IMR-90 (cell line): ENCODE measurements at regions not wholly inside any gene's neighbourhood (a gene's known extent, or its start where the extent isn't known, plus 50 kb on each side); places are given as distances from the start of the nearest gene placed in this dataset.

ENCODE experiments used
- ATAC-seq: fragments of 200-7000 bp; cut with Tn5 transposase; 2 replicates; pipeline ENCODE4 v1.9.1; 2020; ENCODE audit warnings: low read depth, mild to moderate bottlenecking, moderate library complexity
- BruUV-seq: library from RNA; stranded (reverse); fragments of 400-500 nt; replicated peaks from 2 replicates; lab custom pipeline; 2021; lab: Mats Ljungman, UMichigan
- CTCF ChIA-PET: fragments of 300-600 bp; formaldehyde crosslinking; extraction: SDS; loops from one replicate; lab custom pipeline; 2021; ENCODE audit warnings: antibody characterized with exemption; lab: Yijun Ruan, JAX
- POLR2A ChIA-PET: fragments of 300-600 bp; sonication (Branson Sonifier 250); formaldehyde crosslinking; loops from one replicate; lab custom pipeline; 2022; ENCODE audit warnings: antibody characterized with exemption; ENCODE audit not compliant: unreplicated experiment; lab: Charles Lee
- DNase-seq: peaks from one replicate; pipeline ENCODE4 v3.0.0; 2013
- H2AFZ ChIP-seq: replicated peaks from 2 replicates; pipeline ENCODE3; 2013; ENCODE audit warnings: low read length, mild to moderate bottlenecking; ENCODE audit not compliant: poor library complexity
- H2AK5ac ChIP-seq: 2 replicates; pipeline ENCODE4 v1.6.1; 2013; ENCODE audit warnings: low read depth, low read length, inconsistent platforms
- H2AK9ac ChIP-seq: replicated peaks from 2 replicates; pipeline ENCODE3; 2013; ENCODE audit warnings: mild to moderate bottlenecking, low read depth, low read length, moderate library complexity; ENCODE audit not compliant: poor library complexity
- H2BK120ac ChIP-seq: 2 replicates; pipeline ENCODE4 v1.6.1; 2013; ENCODE audit warnings: low read depth, low read length, inconsistent platforms
- H2BK15ac ChIP-seq: 3 replicates; pipeline ENCODE4 v1.6.1; 2013; ENCODE audit warnings: low read depth, low read length, inconsistent platforms
- H2BK20ac ChIP-seq: 2 replicates; pipeline ENCODE4 v1.6.1; 2013; ENCODE audit warnings: low read depth, mild to moderate bottlenecking, inconsistent platforms, low read length, moderate library complexity
- H2BK5ac ChIP-seq: 2 replicates; pipeline ENCODE4 v1.6.1; 2013; ENCODE audit warnings: mild to moderate bottlenecking, low read depth, low read length, inconsistent platforms; ENCODE audit not compliant: poor library complexity, severe bottlenecking
- H3K14ac ChIP-seq: replicated peaks from 2 replicates; pipeline ENCODE4 v1.6.1; 2013; ENCODE audit warnings: low read depth, low read length, inconsistent platforms
- H3K18ac ChIP-seq: 2 replicates; pipeline ENCODE4 v1.6.1; 2013; ENCODE audit warnings: low read depth, low read length, control low read depth
- H3K23ac ChIP-seq: 2 replicates; pipeline ENCODE4 v1.6.1; 2013; ENCODE audit warnings: low read depth, low read length, inconsistent platforms
- H3K27ac ChIP-seq: 2 replicates; pipeline ENCODE4 v1.5.1; 2013; ENCODE audit warnings: mild to moderate bottlenecking, control low read depth, low read length; ENCODE audit not compliant: insufficient read depth
- H3K27me3 ChIP-seq: 2 replicates; pipeline ENCODE4 v1.6.1; 2013; ENCODE audit warnings: low read length; ENCODE audit not compliant: control insufficient read depth, insufficient read depth
- H3K36me3 ChIP-seq: 2 replicates; pipeline ENCODE4 v1.6.1; 2013; ENCODE audit warnings: low read length, mixed read lengths; ENCODE audit not compliant: control insufficient read depth, insufficient read depth
- H3K4ac ChIP-seq: 2 replicates; pipeline ENCODE4 v1.6.1; 2013; ENCODE audit warnings: low read depth, low read length, inconsistent platforms
- H3K4me1 ChIP-seq: 2 replicates; pipeline ENCODE4 v1.6.1; 2013; ENCODE audit warnings: low read length, mixed read lengths; ENCODE audit not compliant: control insufficient read depth, insufficient read depth
- H3K4me2 ChIP-seq: 2 replicates; pipeline ENCODE4 v1.6.1; 2013; ENCODE audit warnings: low read depth, mild to moderate bottlenecking, control low read depth, low read length, moderate library complexity
- H3K4me3 ChIP-seq: 2 replicates; pipeline ENCODE4 v1.5.1; 2013; ENCODE audit warnings: low read depth, mild to moderate bottlenecking, control low read depth, low read length, moderate library complexity; ENCODE audit not compliant: insufficient read depth
- H3K56ac ChIP-seq: 2 replicates; pipeline ENCODE4 v1.6.1; 2013; ENCODE audit warnings: low read length, inconsistent platforms; ENCODE audit not compliant: insufficient read depth; ENCODE audit errors: extremely low read depth
- H3K79me1 ChIP-seq, 2 experiments: 2 replicates each; pipeline ENCODE4 v1.6.1; 2013; ENCODE audit warnings: low read length in 2 of 2, inconsistent platforms in 1 of 2, low read depth in 1 of 2
- H3K9ac ChIP-seq: 2 replicates; pipeline ENCODE4 v1.6.1; 2013; ENCODE audit warnings: low read depth, low read length, control low read depth
- H3K9me1 ChIP-seq: 2 replicates; pipeline ENCODE4 v1.6.1; 2013; ENCODE audit warnings: low read length, inconsistent platforms; ENCODE audit not compliant: insufficient read depth
- H3K9me3 ChIP-seq: 2 replicates; pipeline ENCODE4 v1.6.1; 2013; ENCODE audit warnings: low read length; ENCODE audit not compliant: control insufficient read depth, insufficient read depth
- H4K20me1 ChIP-seq: 2 replicates; pipeline ENCODE4 v1.6.1; 2013; ENCODE audit warnings: low read length, inconsistent platforms; ENCODE audit not compliant: insufficient read depth
- H4K5ac ChIP-seq: 2 replicates; pipeline ENCODE4 v1.6.1; 2013; ENCODE audit warnings: mild to moderate bottlenecking, low read depth, low read length, control low read depth
- H4K8ac ChIP-seq, 2 experiments: 2 replicates each; pipeline ENCODE4 v1.6.1; 2013; ENCODE audit warnings: low read depth in 2 of 2, low read length in 2 of 2, control low read depth in 1 of 2, inconsistent platforms in 1 of 2
- H4K91ac ChIP-seq: 2 replicates; pipeline ENCODE4 v1.6.1; 2013; ENCODE audit warnings: low read depth, low read length, inconsistent platforms; ENCODE audit not compliant: insufficient read depth
- BHLHE40 ChIP-seq: fragments of 150-350 bp; IDR thresholded peaks from 2 replicates; pipeline ENCODE4 v1.6.1; 2016; ENCODE audit warnings: mild to moderate bottlenecking, low read depth, low read length
- CEBPB ChIP-seq: IDR thresholded peaks from 2 replicates; pipeline ENCODE4 v1.6.1; 2012; ENCODE audit warnings: low read depth, low read length, improper control_type of control experiment
- CHD1 ChIP-seq: IDR thresholded peaks from 2 replicates; pipeline ENCODE4 v1.6.1; 2012; ENCODE audit warnings: low read depth, low read length, improper control_type of control experiment
- CTCF ChIP-seq: conservative IDR thresholded peaks from 2 replicates; pipeline ENCODE4 v1.5.1; 2012; ENCODE audit warnings: mild to moderate bottlenecking, low read depth, low read length, improper control_type of control experiment
- ELK1 ChIP-seq: fragments of 150-350 bp; IDR thresholded peaks from 2 replicates; pipeline ENCODE4 v1.6.1; 2016; ENCODE audit warnings: low read depth, mild to moderate bottlenecking, low read length, moderate library complexity, borderline replicate concordance
- FOS ChIP-seq: fragments of 150-350 bp; IDR thresholded peaks from 2 replicates; pipeline ENCODE4 v1.6.1; 2016; ENCODE audit warnings: low read depth, low read length
- MAFK ChIP-seq: IDR thresholded peaks from 2 replicates; pipeline ENCODE4 v1.6.1; 2012; ENCODE audit warnings: low read depth, low read length, improper control_type of control experiment
- MAZ ChIP-seq: IDR thresholded peaks from 2 replicates; pipeline ENCODE4 v1.6.1; 2012; ENCODE audit warnings: low read depth, mild to moderate bottlenecking, low read length, improper control_type of control experiment, moderate library complexity, borderline replicate concordance
- MXI1 ChIP-seq: IDR thresholded peaks from 2 replicates; pipeline ENCODE4 v1.6.1; 2012; ENCODE audit warnings: low read depth, mild to moderate bottlenecking, low read length, moderate library complexity, borderline replicate concordance
- NFE2L2 ChIP-seq: fragments of 150-350 bp; IDR thresholded peaks from 2 replicates; pipeline ENCODE4 v1.6.1; 2016; ENCODE audit warnings: low read depth, mild to moderate bottlenecking, low read length
- POLR2A ChIP-seq: IDR thresholded peaks from 2 replicates; pipeline ENCODE4 v1.6.1; 2012; ENCODE audit warnings: mild to moderate bottlenecking, low read depth, low read length
- RAD21 ChIP-seq: IDR thresholded peaks from 2 replicates; pipeline ENCODE4 v1.6.1; 2012; ENCODE audit warnings: low read length, improper control_type of control experiment
- RCOR1 ChIP-seq: IDR thresholded peaks from 2 replicates; pipeline ENCODE4 v1.6.1; 2012; ENCODE audit warnings: mild to moderate bottlenecking, low read length, improper control_type of control experiment; ENCODE audit not compliant: insufficient replicate concordance
- RFX5 ChIP-seq: IDR thresholded peaks from 2 replicates; pipeline ENCODE4 v1.8.0; 2012; ENCODE audit warnings: low read depth, mild to moderate bottlenecking, low read length, moderate library complexity
- SMC3 ChIP-seq: fragments of 150-350 bp; IDR thresholded peaks from 2 replicates; pipeline ENCODE4 v1.6.1; 2016; ENCODE audit warnings: low read depth, mild to moderate bottlenecking, antibody characterized with exemption, low read length, moderate library complexity
- USF2 ChIP-seq: fragments of 150-350 bp; IDR thresholded peaks from 2 replicates; pipeline ENCODE4 v1.6.1; 2017; ENCODE audit warnings: mild to moderate bottlenecking, antibody characterized with exemption, low read length, low read depth
- WGBS, 2 experiments: methylation state at CpG; one replicate each; pipeline versions ENCODE4 v1.1.5 to v1.1.7; 2013; ENCODE audit warnings: missing lambda C conversion rate in 2 of 2; ENCODE audit not compliant: insufficient read length in 1 of 2; ENCODE audit errors: extremely low coverage in 2 of 2; 5-methylcytosine and 5-hydroxymethylcytosine counted together
- dilution Hi-C: fragments of 300-500 bp; cut with HindIII; formaldehyde crosslinking; loops from one replicate; pipeline ENCODE4 v1.14.3; 2018; ENCODE audit warnings: low sequenced_read_pairs; ENCODE audit not compliant: unreplicated experiment
- in situ Hi-C: fragments of 300-500 bp; cut with MboI; formaldehyde crosslinking; loops from 3 replicates; pipeline ENCODE4 v1.14.3; 2019; ENCODE audit warnings: low sequenced_read_pairs, inconsistent platforms, mixed read lengths
- intact Hi-C: fragments of 100-400 bp; cut with micrococcal nuclease; formaldehyde crosslinking; loops from 2 replicates; pipeline ENCODE4 v1.10.0; 2022

GRCh38 chr5:66348387-66349125, 204.5 kb downstream of the SREK1 start:
- no peak overlapping the region for H3K4ac ChIP-seq
- H4K5ac ChIP-seq: no peak overlapping the region
- no peak for DNase-seq
- BruUV-seq: no TSS peak
- CTCF ChIA-PET: no interaction called here
- no peaks in the 10 kb centered on the region for H4K20me1 ChIP-seq
- H3K79me1 ChIP-seq: no peaks in the 10 kb centered on the region
- intact Hi-C loops: no loop called here
- no peak overlapping the region for H3K23ac ChIP-seq
- in situ Hi-C loops: no loop called here
- dilution Hi-C loops: no loop called here
- H2AK5ac ChIP-seq: no peak overlapping the region
- no peak overlapping the region for H4K91ac ChIP-seq
- no peaks in the 10 kb centered on the region for H3K36me3 ChIP-seq
- no peak overlapping the region for H3K4me2 ChIP-seq
- POLR2A ChIA-PET: no interaction called here
- no peak overlapping the region for H3K14ac ChIP-seq
- no peak overlapping the region for H2AFZ ChIP-seq
- no peak overlapping the region for H2BK15ac ChIP-seq
- TF ChIP-seq BHLHE40 (no peak), CHD1 (no peak), RAD21 (no peak), MAFK (no peak), MAZ (no peak), RFX5 (no peak), RCOR1 (no peak), ELK1 (no peak), NFE2L2 (no peak), FOS (no peak), CEBPB (no peak), POLR2A (no peak), MXI1 (no peak), SMC3 (no peak), CTCF (no peak), USF2 (no peak)
- no peak overlapping the region for H3K18ac ChIP-seq
- no peak overlapping the region for H2BK120ac ChIP-seq
- H4K8ac ChIP-seq: no peak overlapping the region
- no peaks in the 10 kb centered on the region for H3K9me3 ChIP-seq
- H2BK20ac ChIP-seq: no peak overlapping the region
- H3K27me3 ChIP-seq: no peaks in the 10 kb centered on the region; the same call in 1 of the 2 replicates
- ATAC-seq: no peak
- no peak overlapping the region for H2BK5ac ChIP-seq
- no peak overlapping the region for H3K56ac ChIP-seq
- no CpG with 5 or more reads among the region's 4 CpGs for WGBS, 2 experiments
- no peak overlapping the region for H3K9ac ChIP-seq
- H2AK9ac ChIP-seq: no peak overlapping the region
- H3K4me3 ChIP-seq: no peak overlapping the region
- H3K9me1 ChIP-seq: no peaks in the 10 kb centered on the region
- H3K27ac ChIP-seq: no peak overlapping the region
- H3K4me1 ChIP-seq: no peaks in the 10 kb centered on the region
